22Rv1 (cell line): ENCODE measurements at regions not wholly inside any gene's neighbourhood (a gene's known extent, or its start where the extent isn't known, plus 50 kb on each side); places are given as distances from the start of the nearest gene placed in this dataset.

Source experiments
- CTCF ChIP-seq: fragments of 450-650 bp; IDR thresholded peaks from 2 replicates; pipeline ENCODE4 v1.5.1; 2017; ENCODE audit warnings: mild to moderate bottlenecking
- ZFX ChIP-seq: fragments of 450-650 bp; IDR thresholded peaks from 2 replicates; pipeline ENCODE4 v1.6.1; 2017; ENCODE audit warnings: antibody characterized with exemption, borderline replicate concordance

DNA sequence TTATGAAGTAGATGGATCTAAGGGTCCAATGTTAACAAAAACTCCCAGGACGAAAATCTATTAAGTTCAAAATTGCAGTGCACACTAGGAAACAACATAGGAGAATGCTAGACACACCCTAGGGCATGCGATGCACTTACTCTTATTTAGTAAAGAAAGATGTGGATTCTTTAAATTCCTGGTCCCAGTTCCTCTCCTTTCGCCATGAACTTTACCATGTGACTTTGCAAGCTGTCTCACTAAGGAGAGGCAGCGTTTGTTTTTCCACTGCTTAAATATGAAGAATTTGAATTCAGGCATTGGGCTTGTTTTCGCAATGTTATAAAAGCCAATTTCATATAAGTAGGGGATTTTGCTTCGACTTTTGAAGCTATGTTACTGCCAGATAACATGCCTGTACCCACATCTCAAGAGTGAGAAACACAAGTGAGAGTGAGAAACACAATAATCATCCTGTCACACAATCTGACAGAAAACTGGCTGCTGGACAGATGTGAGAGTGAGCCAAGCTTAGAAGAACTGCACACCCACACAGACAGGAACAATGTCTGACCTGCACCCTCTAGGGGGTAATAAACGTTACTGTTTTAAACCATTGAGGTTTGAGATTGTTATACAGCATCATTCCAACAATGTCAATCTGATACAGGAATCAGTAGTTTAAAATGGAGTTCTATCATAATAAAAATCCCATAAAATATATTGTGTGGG, 1308.4 kb downstream of the SLITRK5 start:
- peak; percentile 40 for TF ChIP-seq CTCF
- TF ChIP-seq ZFX: no peak
